RWPE1 (cell line): ENCODE measurements at regions not wholly inside any gene's neighbourhood (a gene's known extent, or its start where the extent isn't known, plus 50 kb on each side); places are given as distances from the start of the nearest gene placed in this dataset.

Experiments
- CTCF ChIA-PET: fragments of 350-600 bp; sonication (Branson Sonifier 250); formaldehyde crosslinking; extraction: SDS; loops from one replicate; lab custom pipeline; 2021; lab: Yijun Ruan, JAX
- POLR2A ChIA-PET: fragments of 400-600 bp; formaldehyde crosslinking; extraction: SDS; loops from one replicate; lab custom pipeline; 2020; ENCODE audit warnings: antibody characterized with exemption; ENCODE audit not compliant: low non-redundant PET; lab: Yijun Ruan, JAX
- DNase-seq: peaks from one replicate; pipeline ENCODE4 v3.0.0; 2012; ENCODE audit warnings: low spot score
- H3K27ac ChIP-seq: fragments of 450-650 bp; 2 replicates; pipeline ENCODE4 v1.5.1; 2017
- CTCF ChIP-seq: fragments of 450-650 bp; conservative IDR thresholded peaks from 2 replicates; pipeline ENCODE4 v1.5.1; 2017; ENCODE audit warnings: low read depth, mild to moderate bottlenecking

- ChIA-PET CTCF (interaction anchor here (0.5 to 0.7 kb wide), 2 partner anchors 22 to 557 kb away, joined by 3 read pairs; no protein-coding TSS in a partner anchor), POLR2A (no interaction called here)
- no peak for DNase-seq
- H3K27ac ChIP-seq = no peak overlapping the region
- TF ChIP-seq CTCF = no peak
Observed at GRCh38 chr2:71776227-71776626, 322.9 kb downstream of the DYSF start.

DNA sequence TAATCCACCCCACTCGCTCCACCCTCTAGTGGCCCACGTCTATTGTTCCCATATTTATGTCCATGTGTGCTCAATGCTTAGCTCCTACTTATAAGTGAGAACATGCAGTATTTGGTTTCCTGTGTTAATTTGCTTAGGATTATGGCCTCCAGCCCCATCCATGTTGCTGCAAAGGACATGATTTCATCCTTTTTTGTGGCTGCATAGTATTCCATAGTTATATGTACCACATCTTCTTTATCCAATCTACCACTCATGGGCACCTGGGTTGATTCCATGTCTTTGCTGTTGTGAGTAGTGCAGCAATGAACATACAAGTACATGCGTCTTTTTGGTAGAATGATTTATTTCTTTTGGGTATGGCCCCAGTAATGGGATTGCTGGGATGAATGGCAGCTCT is 319.9 kb downstream of the DYSF start:
- no peak for DNase-seq
- no peak overlapping the region for H3K27ac ChIP-seq
- no peak for TF ChIP-seq CTCF
- POLR2A ChIA-PET = no interaction called here
- CTCF ChIA-PET = interaction anchor here (0.7 kb wide), 1 partner anchor 277 kb away, joined by 3 read pairs; no protein-coding TSS in a partner anchor

- POLR2A ChIA-PET = no interaction called here
- CTCF ChIA-PET = interaction anchor here (0.7 kb wide), 1 partner anchor 278 kb away, joined by 3 read pairs; no protein-coding TSS in a partner anchor
- TF ChIP-seq CTCF = no peak
- DNase-seq = no peak
- H3K27ac ChIP-seq = no peak overlapping the region
Observed at GRCh38 chr2:71772510-71773172, 319.3 kb downstream of the DYSF start.

DNA sequence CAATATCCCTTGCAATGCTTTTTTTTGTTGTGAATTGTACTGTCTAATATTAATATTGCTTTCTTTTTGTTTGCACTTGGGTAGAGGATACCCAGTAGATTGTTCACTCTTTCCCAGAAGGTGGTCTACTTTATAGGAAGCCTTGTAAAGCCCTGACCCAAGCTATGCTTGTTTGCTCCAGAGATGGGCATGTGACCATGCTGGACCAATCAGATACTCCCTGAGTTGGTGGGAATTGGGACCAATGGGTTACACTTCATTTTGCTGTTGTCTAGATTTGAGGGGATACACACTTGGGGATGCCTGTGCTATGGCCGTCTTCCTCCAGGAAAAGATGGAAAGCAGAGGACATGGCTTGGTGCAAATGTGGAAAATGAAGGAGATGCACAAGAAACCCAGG is 314.3 kb downstream of the DYSF start:
- TF ChIP-seq CTCF = no peak
- CTCF ChIA-PET = interaction anchor here (0.7 kb wide), 1 partner anchor 30 kb away, joined by 4 read pairs; no protein-coding TSS in a partner anchor
- H3K27ac ChIP-seq = no peak overlapping the region
- no peak for DNase-seq
- POLR2A ChIA-PET = no interaction called here

- CTCF ChIA-PET = no interaction called here
- TF ChIP-seq CTCF = no peak
- no peak for DNase-seq
- POLR2A ChIA-PET = no interaction called here
- no peak overlapping the region for H3K27ac ChIP-seq
Observed at GRCh38 chr2:71759060-71759459, 305.7 kb downstream of the DYSF start.

- POLR2A ChIA-PET = no interaction called here
Observed at GRCh38 chr2:71757351-71757750, 304.0 kb downstream of the DYSF start.

More at GRCh38 chr2:71757351-71757750, 304.0 kb downstream of the DYSF start:
- no peak for DNase-seq
- CTCF ChIA-PET = no interaction called here
- no peak overlapping the region for H3K27ac ChIP-seq
- no peak for TF ChIP-seq CTCF
